Coronary artery (tissue), 2 donors: ENCODE measurements at regions not wholly inside any gene's neighbourhood (a gene's known extent, or its start where the extent isn't known, plus 50 kb on each side); places are given as distances from the start of the nearest gene placed in this dataset.

Source experiments
- DNase-seq: peaks from one replicate; pipeline ENCODE4 v3.0.0-alpha.2; 2017; ENCODE audit warnings: low spot score
- H3K27ac ChIP-seq, 2 donors: fragments of 200-600 bp; sonication (generic); one replicate each; pipeline ENCODE4 v1.5.1; 2016 to 2019
- H3K4me3 ChIP-seq: fragments of 200-600 bp; sonication (generic); 2 replicates; pipeline ENCODE4 v1.5.1; 2016; ENCODE audit warnings: mild to moderate bottlenecking, moderate library complexity
- CTCF ChIP-seq: fragments of 200-600 bp; sonication (generic); IDR thresholded peaks from one replicate; pipeline ENCODE4 v1.5.1; 2019; ENCODE audit warnings: antibody characterized with exemption

DNA sequence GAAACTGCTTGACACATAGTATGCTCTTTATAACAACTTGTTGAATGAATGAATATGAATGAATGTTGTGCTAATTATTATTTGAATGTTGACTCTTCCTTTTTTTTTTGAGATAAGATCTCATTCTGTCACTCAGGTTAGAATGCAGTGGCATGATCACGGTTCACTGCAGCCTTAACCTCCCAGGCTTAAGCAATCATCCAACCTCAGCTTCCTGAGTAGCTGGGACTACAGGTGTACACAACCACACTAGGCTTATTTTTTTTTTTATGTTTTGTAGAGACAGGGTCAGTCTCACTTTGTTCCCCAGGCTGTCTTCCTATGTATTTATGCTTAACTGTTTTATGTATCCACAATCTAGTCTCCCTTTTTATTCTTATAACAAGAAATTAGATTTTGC, 114.7 kb upstream of the WDFY3 start:
- no peak for TF ChIP-seq CTCF
- Histone ChIP-seq H3K4me3 (no peak overlapping the region), H3K27ac (no peak overlapping the region)
- no peak for DNase-seq

DNA sequence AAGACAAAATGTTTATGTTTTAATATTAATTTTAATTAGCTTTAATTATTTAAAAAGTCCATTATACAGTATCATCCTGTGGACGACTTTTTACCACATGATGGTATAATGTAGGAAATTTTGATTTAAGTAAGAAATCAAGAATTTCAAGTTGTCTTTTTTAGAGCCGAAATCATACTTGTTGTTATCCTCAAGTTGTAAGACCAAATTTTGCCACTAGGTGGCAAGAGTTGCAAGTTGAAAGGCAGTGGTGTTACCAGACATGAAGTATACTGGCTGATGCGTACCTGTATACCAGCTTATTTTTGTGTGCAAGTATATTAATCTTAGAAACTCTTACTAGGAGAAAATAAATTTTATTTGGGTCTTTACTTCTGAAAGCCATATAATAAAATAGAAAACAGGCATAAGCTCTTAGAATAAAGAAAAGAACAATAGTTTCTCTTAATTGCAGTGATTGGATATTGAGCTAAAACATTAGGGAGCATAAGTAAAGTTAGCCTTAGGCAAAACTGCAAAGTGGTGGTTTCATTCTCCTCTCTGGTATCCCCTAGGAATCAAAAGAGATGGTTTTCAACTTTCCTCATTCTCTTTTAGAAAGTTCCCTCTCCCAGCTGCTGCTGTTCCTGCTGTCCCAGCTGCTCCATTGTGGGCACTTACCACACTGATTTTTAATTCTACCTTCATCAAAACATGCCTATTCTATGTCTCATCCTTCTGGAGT, 118.0 kb upstream of the WDFY3 start:
- Histone ChIP-seq H3K4me3 (no peak overlapping the region), H3K27ac (no peak overlapping the region)
- TF ChIP-seq CTCF: no peak
- DNase-seq: no peak

GRCh38 chr4:85086721-85087120, 120.2 kb upstream of the WDFY3 start:
- no peak for DNase-seq
- TF ChIP-seq CTCF: no peak
- H3K27ac ChIP-seq: no peak overlapping the region

DNA sequence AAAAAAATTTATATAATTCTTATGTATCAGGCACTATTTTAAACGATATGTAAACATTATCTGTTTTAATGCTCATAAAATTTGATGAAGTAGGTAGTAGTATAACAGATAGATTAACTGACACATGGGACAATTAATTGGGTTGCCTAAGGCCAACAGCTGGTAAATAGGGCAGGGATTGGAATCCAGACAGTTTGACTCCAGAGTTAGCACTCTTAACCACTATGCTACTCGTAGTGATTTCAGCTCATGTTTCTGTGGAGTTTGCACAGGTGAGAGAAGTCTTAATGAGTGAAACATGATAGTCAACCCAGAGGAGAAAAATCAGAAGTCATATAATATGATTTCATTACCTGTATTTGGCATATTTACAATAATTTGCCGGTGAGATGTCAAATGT, 126.0 kb upstream of the WDFY3 start:
- no peak for TF ChIP-seq CTCF
- Histone ChIP-seq H3K27ac (no peak overlapping the region), H3K4me3 (no peak overlapping the region)
- DNase-seq: no peak

More at GRCh38 chr4:85086721-85087120, 120.2 kb upstream of the WDFY3 start:
- no peak overlapping the region for H3K4me3 ChIP-seq

DNA sequence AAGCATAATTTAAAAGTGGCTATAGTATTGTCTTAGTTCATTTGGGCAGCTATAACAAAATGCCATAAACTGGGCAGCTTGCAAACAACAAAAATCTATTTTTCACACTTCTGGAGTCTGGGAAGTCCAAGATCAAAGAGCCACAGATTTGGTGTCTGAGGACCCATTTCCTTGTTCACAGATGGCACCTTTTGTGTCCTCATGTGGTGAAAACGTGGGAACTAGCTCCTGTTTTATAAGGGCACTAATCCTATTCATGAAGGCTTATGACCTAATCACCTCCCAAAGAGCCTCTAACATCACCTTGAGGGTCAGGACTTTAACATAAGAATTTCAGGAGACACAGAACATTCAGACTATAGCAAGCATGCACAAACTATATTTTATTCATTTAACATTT, 126.5 kb upstream of the WDFY3 start:
- DNase-seq: no peak
- H3K27ac ChIP-seq: no peak overlapping the region
- no peak for TF ChIP-seq CTCF
- H3K4me3 ChIP-seq: no peak overlapping the region

- TF ChIP-seq CTCF: no peak
- Histone ChIP-seq H3K4me3 (no peak overlapping the region), H3K27ac (no peak overlapping the region)
- no peak for DNase-seq
These were observed 128.2 kb upstream of the WDFY3 start for GRCh38 chr4:85094735-85095134.

GRCh38 chr4:85102606-85103005, 136.1 kb upstream of the WDFY3 start:
- H3K4me3 ChIP-seq: no peak overlapping the region
- no peak for DNase-seq
- TF ChIP-seq CTCF: no peak
- no peak overlapping the region for H3K27ac ChIP-seq
